Limb (tissue), 2 donors: ENCODE measurements at regions not wholly inside any gene's neighbourhood (a gene's known extent, or its start where the extent isn't known, plus 50 kb on each side); places are given as distances from the start of the nearest gene placed in this dataset.

Experiments
- DNase-seq, 2 donors: peaks; one replicate each; pipeline ENCODE4 v3.0.0-alpha.2; 2016; ENCODE audit errors: extremely low spot score in 2 of 2

DNA sequence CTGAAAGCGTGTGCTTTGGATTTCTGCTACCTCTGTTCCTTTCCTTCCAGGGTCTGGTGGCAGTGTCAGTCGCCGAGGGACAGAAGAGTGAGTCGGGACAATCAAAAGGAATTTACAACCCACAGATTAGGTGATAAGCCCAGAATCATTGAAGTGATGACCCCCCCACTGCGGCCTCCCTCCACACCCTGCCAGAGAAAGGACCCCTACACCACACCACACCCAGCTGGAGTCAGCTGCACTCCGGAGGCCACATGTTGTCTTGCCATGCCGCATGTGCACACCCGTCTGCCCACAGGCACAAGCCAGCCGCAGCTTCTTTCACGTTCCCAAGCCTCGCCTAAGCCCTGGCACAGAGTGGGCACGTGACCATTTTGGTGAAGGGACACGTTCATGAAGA lies 366.8 kb upstream of the SALL3 start:
- DNase-seq, result no peak

DNA sequence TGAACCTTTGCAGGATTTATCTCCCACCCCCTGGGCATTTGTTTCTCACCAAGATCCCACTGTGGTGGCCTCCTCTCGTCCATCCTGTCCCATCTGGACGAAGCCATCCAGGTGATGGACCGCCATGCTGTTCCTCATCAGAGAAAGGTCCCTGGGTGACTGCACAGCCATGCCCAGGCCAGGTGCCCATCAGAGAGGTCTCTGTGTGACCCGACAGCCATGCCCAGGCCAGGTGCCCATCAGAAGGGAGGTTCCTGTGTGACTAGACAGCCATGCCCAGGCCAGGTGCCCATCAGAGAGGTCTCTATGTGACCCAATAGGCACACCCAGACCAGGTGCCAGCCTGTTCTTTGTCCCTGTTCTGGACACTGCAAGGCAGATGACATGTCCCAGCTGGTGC lies 360.9 kb upstream of the SALL3 start:
- DNase-seq, result peak in 1 of 2 donors; percentile 12

DNA sequence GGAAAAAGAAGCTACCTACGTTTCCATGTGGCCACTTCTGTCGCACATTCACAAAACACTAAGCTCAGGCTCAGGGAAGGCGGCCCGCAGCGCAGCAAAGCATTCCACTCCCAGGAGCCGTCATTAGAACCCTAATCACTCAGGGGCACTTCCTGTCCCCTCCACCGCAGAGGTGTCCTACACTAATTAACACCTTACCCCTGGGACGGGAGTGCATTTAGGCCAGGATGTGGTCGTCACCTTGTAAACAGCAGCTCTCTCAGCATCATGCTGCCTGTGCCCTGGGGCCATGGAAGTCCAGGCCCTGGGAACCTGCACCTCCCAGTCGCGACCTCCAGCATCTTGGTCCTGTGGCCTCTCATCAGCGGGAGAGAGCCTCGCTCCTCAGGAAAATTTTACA lies 359.8 kb upstream of the SALL3 start:
- no peak for DNase-seq

GRCh38 chr18:78620326-78620725 lies 359.3 kb upstream of the SALL3 start:
- no peak for DNase-seq

DNA sequence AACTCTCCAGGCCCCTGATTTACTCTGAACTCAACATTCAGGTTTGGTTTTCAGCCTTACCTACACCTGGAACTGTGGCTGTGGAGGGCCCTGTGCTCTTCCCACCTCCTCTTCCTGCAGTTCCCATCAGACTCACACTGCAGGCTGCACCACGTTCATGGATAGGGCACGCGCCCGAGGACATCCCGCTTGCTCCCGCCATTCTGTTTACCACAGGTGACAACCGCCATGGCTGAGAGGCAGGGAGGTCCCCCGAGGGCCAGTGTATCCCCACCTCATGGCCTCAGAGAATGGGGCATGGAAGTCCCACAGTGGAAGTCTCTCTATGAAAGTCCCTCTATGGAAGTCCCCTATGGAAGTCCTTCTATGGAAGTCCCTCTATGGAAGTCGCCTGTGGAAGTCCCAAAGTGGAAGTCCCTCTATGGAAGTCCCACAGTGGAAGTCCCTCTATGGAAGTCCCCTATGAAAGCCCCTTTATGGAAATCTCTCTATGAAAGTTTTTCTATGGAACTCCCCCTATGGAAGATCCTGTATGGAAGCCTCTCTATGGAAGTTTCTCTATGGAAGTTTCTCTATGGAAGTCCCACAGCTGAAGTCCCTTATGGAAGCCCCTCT lies 358.4 kb upstream of the SALL3 start:
- DNase-seq, result peak in 1 of 2 donors; percentile 22

DNA sequence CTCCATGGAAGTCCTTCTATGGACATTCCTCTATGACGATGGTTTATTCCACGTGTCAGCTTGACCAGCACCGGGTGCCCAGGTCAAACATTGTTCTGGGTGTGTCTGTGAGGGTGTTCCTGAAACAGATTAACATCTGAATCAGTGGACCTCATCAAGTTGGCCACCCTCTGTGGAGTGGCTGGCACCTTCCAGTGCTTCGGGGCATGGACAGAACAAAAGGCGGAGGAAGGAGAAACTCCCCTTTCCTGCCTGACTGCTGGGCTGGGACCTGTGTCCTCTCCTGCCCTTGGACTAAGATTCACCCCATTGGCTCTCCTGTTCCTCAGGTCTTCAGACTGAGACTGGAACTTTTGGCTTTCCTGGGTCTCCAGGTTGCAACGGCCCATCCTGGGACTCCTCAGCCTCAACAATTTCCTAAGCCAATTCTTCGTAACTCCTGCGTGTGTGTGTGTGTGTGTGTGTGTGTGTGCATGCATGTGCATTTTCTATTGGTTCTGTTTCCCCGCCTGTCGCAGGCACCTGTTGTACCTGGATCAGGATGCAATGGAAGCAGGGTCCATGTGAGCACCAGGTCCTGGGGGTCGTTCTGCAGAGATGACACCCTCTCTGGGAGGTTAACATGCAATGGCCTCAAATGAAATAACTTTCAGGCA lies 357.2 kb upstream of the SALL3 start:
- DNase-seq, result no peak

DNA sequence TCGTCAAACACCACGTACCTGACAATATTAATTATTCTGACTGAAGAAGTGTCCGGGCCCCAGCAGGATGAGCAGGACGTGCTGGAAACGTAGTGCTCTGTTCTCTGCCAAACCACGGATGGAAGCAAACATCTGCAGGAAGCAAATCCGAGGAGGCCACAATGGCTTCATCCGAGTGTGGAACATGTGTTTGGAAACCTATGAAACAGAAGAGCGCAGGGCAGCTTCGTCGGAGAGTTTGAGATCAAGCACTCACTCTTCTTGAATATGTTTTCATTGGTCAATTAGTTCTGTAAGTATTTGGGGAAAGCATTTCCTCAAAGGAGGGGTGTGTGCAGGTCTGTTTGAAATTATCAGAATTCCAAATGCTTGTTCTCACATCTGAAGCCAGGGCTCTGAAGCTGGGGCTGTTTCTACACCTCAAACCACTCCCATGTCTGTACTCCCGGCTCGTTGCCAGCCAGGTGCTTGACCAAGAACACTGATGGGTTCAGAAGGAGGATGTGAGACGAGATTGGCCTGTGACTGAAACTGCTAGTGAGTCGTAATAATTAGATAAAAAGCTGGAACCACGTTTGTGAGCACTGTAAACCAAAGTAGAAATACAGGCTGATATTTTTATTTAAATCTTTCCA lies 356.6 kb upstream of the SALL3 start:
- no peak for DNase-seq

- DNase-seq, result no peak
Observed at GRCh38 chr18:78624646-78625279, 354.9 kb upstream of the SALL3 start.

DNA sequence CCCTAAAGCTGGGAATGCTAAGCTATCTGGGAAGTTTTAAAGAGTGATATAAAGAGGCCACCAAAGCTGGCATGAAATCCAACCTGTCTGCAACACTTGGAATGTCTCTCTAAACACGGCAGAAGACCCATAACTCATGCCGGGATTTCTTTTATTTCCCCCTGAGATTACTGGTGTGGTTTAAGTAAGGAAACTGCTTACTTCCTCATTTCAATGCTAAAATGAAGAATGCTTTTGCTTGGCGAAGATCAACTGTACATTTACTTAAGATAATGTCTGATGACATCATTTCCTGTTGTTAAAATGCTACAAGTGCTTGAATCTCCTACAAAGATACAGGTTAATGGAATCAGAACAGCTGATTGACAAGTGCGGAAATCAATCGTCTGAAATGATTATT lies 353.8 kb upstream of the SALL3 start:
- DNase-seq, result no peak

DNA sequence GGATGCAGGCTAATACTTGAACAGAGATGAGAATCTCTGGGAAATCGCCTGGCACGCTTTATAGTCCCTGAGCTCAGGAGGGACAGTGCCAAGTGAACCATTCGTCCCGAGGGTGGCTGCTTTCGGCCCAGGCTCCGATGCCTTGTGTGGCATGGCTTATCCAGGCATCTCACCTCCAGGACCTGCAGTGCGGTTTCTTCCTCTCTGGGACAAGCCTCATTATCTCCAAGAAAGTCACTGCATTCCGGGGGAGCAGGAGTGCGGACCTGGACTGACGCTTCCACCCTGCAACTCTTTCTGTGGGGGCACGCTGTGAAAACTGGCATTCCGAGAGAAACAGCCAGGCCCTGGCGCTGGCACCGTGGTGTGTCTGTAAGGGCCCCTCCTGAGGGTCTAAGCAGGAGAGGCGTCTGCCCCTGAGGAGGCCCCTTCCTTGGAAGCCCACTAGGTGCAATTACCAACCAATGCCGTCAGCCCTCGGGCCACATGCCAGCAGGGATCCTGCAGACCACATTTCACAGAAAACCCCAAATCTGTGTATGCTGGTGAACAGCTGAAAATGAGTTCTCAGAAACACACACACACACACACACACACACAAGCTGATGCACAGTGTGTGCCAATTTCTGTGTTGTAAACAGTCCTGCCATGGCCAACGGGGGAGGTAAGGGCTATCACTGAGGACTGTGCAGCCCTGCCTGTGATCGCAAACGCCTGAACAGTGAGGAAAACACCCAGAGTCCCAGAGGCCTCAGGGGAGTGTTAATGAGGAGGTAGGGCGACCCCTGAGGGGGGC lies 351.9 kb upstream of the SALL3 start:
- DNase-seq, result peak in 1 of 2 donors; percentile 75

DNA sequence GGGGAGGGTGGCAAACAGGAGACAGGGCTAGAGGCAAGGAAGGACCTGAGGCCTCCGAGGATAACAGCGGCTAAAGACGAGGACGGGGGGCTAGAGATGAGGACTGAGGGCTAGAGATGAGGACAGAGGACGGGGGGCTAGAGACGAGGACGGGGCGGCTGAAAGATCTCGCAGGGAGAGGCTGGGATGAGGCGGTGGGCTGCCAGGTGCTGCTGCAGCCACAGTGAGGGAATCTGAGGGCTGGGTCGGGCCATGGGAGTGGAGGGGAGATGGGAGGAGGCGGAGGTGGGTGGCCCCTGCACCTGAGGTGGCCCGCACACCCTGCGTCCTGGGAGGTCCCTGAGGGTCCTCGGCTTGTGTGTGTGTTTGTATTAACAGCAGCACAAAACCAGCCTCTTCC lies 350.2 kb upstream of the SALL3 start:
- DNase-seq, result no peak

- no peak for DNase-seq
Observed at GRCh38 chr18:78630356-78630755, 349.3 kb upstream of the SALL3 start.

DNA sequence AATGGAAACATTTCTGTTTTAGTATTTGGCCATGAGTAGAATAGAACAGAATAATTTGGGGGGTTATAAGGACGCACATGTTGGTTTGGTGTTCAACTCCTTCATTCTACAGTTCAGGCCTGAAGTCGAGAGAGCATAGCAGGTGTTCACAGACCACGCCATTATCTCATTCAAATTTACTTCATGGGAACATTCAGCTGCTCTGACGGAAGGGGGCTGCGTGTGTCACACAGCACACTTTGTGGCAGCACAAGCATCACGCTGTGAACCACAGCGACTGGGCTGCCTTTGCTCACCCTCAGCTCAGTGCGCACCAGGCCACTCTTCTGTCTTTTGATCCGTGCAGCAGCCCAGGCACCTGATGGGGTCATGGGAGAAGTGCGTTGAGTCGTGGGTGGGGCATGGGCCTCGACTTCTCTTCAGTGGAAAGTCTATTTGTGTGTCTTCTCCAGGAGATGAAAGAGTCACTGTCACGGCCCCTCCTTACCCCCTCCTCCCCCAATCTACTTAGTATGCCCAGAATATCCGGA lies 348.6 kb upstream of the SALL3 start:
- DNase-seq, result no peak

GRCh38 chr18:78632111-78632541 lies 347.5 kb upstream of the SALL3 start:
- no peak for DNase-seq

- DNase-seq, result no peak
Observed at GRCh38 chr18:78634061-78634696, 345.4 kb upstream of the SALL3 start.

DNA sequence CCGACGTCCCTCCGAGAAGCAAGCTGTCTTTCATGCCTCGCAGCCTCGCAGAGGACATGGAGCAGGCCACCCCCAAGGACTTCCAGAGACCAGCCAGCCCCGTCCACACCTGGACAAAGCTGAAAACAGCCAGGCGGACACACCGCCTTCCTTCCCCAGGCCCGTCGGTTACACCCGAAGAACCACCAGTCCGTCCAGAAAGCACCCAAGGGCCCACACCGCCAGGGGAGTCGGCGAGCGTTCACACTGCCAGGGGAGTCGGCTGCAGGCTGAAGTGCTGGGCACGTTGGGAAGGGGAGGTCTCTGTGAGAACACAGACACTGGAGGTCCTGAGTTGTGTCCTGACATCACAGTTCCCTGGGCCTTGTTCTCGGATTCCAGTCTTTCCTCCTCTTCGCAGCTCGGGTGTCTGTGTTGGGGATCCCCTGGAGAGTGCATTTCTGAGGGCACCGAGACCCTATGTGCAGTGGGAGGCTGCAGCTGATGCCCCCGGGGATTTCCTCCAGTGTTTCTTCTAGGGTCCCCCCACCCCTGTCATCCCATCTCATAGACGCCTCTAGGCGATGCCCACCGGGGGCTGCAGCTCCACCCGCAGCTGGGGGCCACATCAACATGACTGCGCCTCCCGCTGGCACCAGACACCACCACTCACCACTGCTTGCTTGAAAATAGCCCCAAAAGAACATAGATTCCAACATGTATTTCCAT lies 344.4 kb upstream of the SALL3 start:
- no peak for DNase-seq

GRCh38 chr18:78636260-78636659 lies 343.4 kb upstream of the SALL3 start:
- no peak for DNase-seq

GRCh38 chr18:78637442-78638402 lies 341.9 kb upstream of the SALL3 start:
- no peak for DNase-seq
